Neural progenitor cell (in vitro differentiated cells): ENCODE measurements at regions not wholly inside any gene's neighbourhood (a gene's known extent, or its start where the extent isn't known, plus 50 kb on each side); places are given as distances from the start of the nearest gene placed in this dataset.

ENCODE experiments used
- CTCF ChIP-seq: fragments of 200-600 bp; sonication (generic); IDR thresholded peaks from 2 replicates; pipeline ENCODE4 v1.5.1; 2017; ENCODE audit warnings: antibody characterized with exemption, mild to moderate bottlenecking
- EZH2 ChIP-seq: fragments of 200-600 bp; sonication (generic); IDR thresholded peaks from 2 replicates; pipeline ENCODE4 v1.6.1; 2017; ENCODE audit warnings: antibody characterized with exemption, mild to moderate bottlenecking, moderate library complexity
- EZH2phosphoT487 ChIP-seq: fragments of 200-600 bp; sonication (generic); IDR thresholded peaks from 2 replicates; pipeline ENCODE4 v1.6.1; 2017; ENCODE audit warnings: antibody characterized with exemption

GRCh38 chr14:51481643-51482042, 170.1 kb upstream of the FRMD6 start:
- TF ChIP-seq CTCF (no peak), EZH2 (no peak), EZH2phosphoT487 (no peak)
